PC-9 (cell line): ENCODE measurements at regions not wholly inside any gene's neighbourhood (a gene's known extent, or its start where the extent isn't known, plus 50 kb on each side); places are given as distances from the start of the nearest gene placed in this dataset.

ENCODE experiments used
- CTCF ChIP-seq: fragments of 200-600 bp; sonication (generic); conservative IDR thresholded peaks from 2 replicates; pipeline ENCODE4 v1.6.1; 2017; ENCODE audit warnings: mixed run types, antibody characterized with exemption, mild to moderate bottlenecking, moderate library complexity
- EZH2 ChIP-seq: fragments of 200-600 bp; sonication (generic); IDR thresholded peaks from 2 replicates; pipeline ENCODE4 v1.8.0; 2017; ENCODE audit warnings: antibody characterized with exemption, low read depth

GRCh38 chr9:23444658-23445057 is 381.4 kb downstream of the ELAVL2 start:
- no peak for TF ChIP-seq CTCF
- TF ChIP-seq EZH2, result no peak
